Smooth muscle cell (in vitro differentiated cells): ENCODE measurements at regions not wholly inside any gene's neighbourhood (a gene's known extent, or its start where the extent isn't known, plus 50 kb on each side); places are given as distances from the start of the nearest gene placed in this dataset.

Experiments
- DNase-seq: peaks from one replicate; lab custom pipeline; 2025; ENCODE audit not compliant: unreplicated experiment; lab: John Stamatoyannopoulos, UW
- H2AFZ ChIP-seq: fragments of 200-600 bp; sonication (generic); 2 replicates; pipeline ENCODE4 v1.6.0; 2016; ENCODE audit warnings: antibody characterized with exemption, low read depth, mild to moderate bottlenecking
- H3F3A ChIP-seq: fragments of 200-600 bp; sonication (generic); 2 replicates; pipeline ENCODE4 v1.6.0; 2017; ENCODE audit warnings: antibody characterized with exemption, low read depth
- H3K27ac ChIP-seq: fragments of 200-600 bp; sonication (generic); 2 replicates; pipeline ENCODE4 v1.5.1; 2016; ENCODE audit warnings: low read depth, mild to moderate bottlenecking
- H3K27me3 ChIP-seq: fragments of 200-600 bp; sonication (generic); 2 replicates; pipeline ENCODE4 v1.6.1; 2016; ENCODE audit warnings: low read depth, mild to moderate bottlenecking
- H3K36me3 ChIP-seq: fragments of 200-600 bp; sonication (generic); 2 replicates; pipeline ENCODE4 v1.5.1; 2016; ENCODE audit warnings: low read depth
- H3K4me1 ChIP-seq: fragments of 200-600 bp; sonication (generic); 2 replicates; pipeline ENCODE4 v1.5.1; 2016; ENCODE audit warnings: low read depth
- H3K4me2 ChIP-seq: fragments of 200-600 bp; sonication (generic); 2 replicates; pipeline ENCODE4 v1.6.0; 2016; ENCODE audit warnings: mild to moderate bottlenecking
- H3K4me3 ChIP-seq: fragments of 200-600 bp; sonication (generic); 2 replicates; pipeline ENCODE4 v1.5.1; 2016; ENCODE audit warnings: mild to moderate bottlenecking
- H3K79me2 ChIP-seq: fragments of 200-600 bp; sonication (generic); 2 replicates; pipeline ENCODE4 v1.6.0; 2016; ENCODE audit warnings: low read depth, mild to moderate bottlenecking
- H3K9ac ChIP-seq: fragments of 200-600 bp; sonication (generic); 2 replicates; pipeline ENCODE4 v1.6.0; 2016; ENCODE audit warnings: low read depth
- H3K9me3 ChIP-seq: fragments of 200-600 bp; sonication (generic); replicated peaks from 2 replicates; pipeline ENCODE4 v1.5.1; 2016; ENCODE audit warnings: low read depth
- H4K20me1 ChIP-seq: fragments of 200-600 bp; sonication (generic); 2 replicates; pipeline ENCODE4 v1.6.0; 2016; ENCODE audit warnings: low read depth
- whole genome bisulfite sequencing: methylation state at CpG from one replicate; pipeline ENCODE4 v1.1.7; 2016; ENCODE audit warnings: low lambda C conversion rate; 5-methylcytosine and 5-hydroxymethylcytosine counted together
- TF ChIP-seq, protein P1 (sequence below): fragments of 200-600 bp; sonication (generic); IDR thresholded peaks from 2 replicates; pipeline ENCODE4 v1.5.1; 2017; ENCODE audit warnings: borderline replicate concordance, mild to moderate bottlenecking, antibody characterized with exemption; ENCODE audit not compliant: insufficient read depth, poor library complexity, severe bottlenecking

DNA sequence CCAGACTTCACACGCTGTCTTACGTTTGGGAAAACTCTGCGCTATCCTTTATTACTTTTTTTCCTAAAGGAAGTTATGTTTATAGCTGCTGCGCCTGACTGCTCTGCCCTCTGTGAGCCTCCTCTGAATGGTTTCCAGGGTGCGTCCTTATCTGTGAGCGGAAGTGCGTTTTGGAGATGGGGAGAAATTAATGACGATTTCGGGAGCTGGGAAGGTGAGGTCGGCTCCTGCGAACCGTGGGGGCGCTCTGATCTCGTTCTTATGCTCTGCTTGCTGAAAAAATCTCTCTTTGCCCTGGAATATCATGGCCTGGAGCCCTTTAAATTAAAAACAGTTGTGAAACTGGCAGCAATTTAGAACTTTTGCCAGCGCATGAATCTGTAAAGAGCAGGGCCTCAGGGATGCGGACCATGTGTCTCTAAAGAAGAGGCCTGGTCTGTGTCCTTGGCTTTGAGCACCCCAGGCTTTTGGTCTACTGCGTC lies 135.7 kb upstream of the ZFHX3 start:
- H3K4me3 ChIP-seq, result no peak overlapping the region
- H3K27me3 ChIP-seq, result no peaks in the 10 kb centered on the region
- no peak overlapping the region for H3K4me2 ChIP-seq
- TF ChIP-seq, protein P1, sequence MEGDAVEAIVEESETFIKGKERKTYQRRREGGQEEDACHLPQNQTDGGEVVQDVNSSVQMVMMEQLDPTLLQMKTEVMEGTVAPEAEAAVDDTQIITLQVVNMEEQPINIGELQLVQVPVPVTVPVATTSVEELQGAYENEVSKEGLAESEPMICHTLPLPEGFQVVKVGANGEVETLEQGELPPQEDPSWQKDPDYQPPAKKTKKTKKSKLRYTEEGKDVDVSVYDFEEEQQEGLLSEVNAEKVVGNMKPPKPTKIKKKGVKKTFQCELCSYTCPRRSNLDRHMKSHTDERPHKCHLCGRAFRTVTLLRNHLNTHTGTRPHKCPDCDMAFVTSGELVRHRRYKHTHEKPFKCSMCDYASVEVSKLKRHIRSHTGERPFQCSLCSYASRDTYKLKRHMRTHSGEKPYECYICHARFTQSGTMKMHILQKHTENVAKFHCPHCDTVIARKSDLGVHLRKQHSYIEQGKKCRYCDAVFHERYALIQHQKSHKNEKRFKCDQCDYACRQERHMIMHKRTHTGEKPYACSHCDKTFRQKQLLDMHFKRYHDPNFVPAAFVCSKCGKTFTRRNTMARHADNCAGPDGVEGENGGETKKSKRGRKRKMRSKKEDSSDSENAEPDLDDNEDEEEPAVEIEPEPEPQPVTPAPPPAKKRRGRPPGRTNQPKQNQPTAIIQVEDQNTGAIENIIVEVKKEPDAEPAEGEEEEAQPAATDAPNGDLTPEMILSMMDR, result no peak
- DNase-seq, result no peak
- no peaks in the 10 kb centered on the region for H4K20me1 ChIP-seq
- no peaks in the 10 kb centered on the region for H3K4me1 ChIP-seq
- H3K9me3 ChIP-seq, result no peaks in the 10 kb centered on the region
- H3K27ac ChIP-seq, result no peak overlapping the region
- no peaks in the 10 kb centered on the region for H3K36me3 ChIP-seq
- no peaks in the 10 kb centered on the region for H3K79me2 ChIP-seq
- no peak overlapping the region for H3K9ac ChIP-seq
- no peak overlapping the region for H2AFZ ChIP-seq
- H3F3A ChIP-seq, result no peaks in the 10 kb centered on the region
- WGBS, result 72% methylated on average over 17 of the region's 17 CpGs

DNA sequence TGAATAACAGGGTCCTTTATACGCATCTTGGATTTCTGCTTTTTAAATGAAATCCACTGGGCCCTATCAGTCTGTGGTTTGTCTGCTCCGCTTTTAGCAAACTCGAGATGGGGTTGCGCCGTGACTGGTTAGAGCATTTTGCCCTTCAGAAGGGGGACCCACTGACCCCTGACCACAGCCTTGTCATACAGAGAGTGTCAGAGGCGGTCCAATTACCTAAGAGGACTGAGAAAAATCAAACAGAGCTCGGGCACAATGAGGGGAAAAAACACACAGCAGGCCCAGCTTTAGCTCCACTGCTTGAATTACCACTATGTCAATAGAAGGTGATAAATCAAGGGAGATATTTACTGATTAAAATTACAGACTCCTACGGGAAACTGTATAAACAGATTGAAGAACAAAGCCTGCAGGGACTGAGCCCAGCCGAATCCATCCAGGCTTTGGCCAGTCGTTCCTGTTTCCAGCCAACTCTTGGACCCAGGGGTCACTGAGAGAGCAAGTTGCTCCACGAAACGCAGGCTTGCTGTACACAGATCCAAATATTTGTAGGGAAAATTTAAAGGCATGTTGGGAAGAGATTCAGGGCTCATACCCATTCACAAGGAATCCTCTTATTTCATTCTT lies 131.9 kb upstream of the ZFHX3 start:
- Histone ChIP-seq H3K27ac (no peak overlapping the region), H3K79me2 (no peaks in the 10 kb centered on the region), H2AFZ (no peak overlapping the region), H3K9me3 (no peaks in the 10 kb centered on the region), H3K4me1 (no peaks in the 10 kb centered on the region), H3F3A (no peaks in the 10 kb centered on the region), H3K4me3 (no peak overlapping the region), H4K20me1 (no peaks in the 10 kb centered on the region), H3K4me2 (no peak overlapping the region), H3K36me3 (no peaks in the 10 kb centered on the region), H3K9ac (no peak overlapping the region), H3K27me3 (no peaks in the 10 kb centered on the region)
- TF ChIP-seq, protein P1, result no peak
- WGBS, result 85% methylated on average over 12 of the region's 12 CpGs
- DNase-seq, result no peak

DNA sequence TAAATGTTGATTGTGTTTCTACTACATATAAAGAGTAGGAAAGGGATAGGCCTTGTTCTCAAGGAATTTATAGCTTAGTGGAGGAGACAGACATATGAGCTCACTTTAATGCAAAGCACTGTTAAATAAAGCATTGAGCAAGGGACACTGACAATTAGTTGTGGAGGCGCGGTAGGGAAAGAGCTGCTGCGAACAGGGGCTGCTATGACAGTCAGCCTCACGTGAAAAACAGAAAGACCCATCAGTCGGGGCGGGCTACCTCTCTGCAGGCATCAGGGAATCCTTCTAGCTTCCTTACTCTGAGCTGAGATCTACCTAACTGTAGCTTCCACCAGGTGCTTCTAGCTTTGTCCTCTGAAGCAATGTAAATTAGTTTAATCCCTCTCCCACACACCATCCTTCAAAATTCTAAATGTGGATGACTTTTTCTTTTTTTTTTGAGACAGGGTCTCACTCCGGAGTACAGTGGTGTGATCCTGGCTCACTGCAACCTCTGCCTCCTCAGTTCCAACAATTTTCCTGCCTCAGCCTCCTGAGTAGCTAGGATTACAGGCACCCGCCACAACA lies 129.9 kb upstream of the ZFHX3 start:
- Histone ChIP-seq H3K9me3 (no peaks in the 10 kb centered on the region), H2AFZ (no peak overlapping the region), H3K4me3 (no peak overlapping the region), H4K20me1 (no peaks in the 10 kb centered on the region), H3K9ac (no peak overlapping the region), H3K4me2 (no peak overlapping the region), H3K4me1 (peaks cover 7% of the 10 kb centered on the region), H3K79me2 (no peaks in the 10 kb centered on the region), H3F3A (no peaks in the 10 kb centered on the region), H3K36me3 (no peaks in the 10 kb centered on the region), H3K27me3 (no peaks in the 10 kb centered on the region), H3K27ac (no peak overlapping the region)
- WGBS, result 85% methylated on average over 8 of the region's 8 CpGs
- no peak for DNase-seq
- TF ChIP-seq, protein P1, result no peak

DNA sequence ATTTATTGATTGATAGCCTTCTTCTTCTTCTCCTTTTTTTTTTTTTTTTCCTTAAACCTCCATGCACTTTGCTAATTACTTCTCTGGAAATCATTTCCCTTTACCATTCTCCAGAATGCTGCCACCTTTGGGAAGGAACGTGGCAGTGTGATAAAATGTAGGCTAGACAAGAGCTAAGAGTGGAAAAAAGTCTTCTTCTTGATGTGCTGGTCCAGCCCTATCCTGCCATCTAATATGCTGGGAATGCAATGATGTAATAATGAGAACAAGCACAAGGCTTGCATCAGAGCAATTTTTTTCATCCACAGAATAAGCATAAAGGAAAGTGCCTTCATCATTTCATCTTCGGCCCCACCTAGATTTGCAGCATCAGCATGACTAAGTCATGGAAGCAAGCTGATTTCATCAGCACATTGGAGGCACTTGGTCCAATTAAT lies 128.7 kb upstream of the ZFHX3 start:
- Histone ChIP-seq H3K4me2 (no peak overlapping the region), H3K27me3 (no peaks in the 10 kb centered on the region), H3K4me3 (no peak overlapping the region), H3K36me3 (no peaks in the 10 kb centered on the region), H3K27ac (no peak overlapping the region), H3K9ac (no peak overlapping the region), H3F3A (no peaks in the 10 kb centered on the region), H3K4me1 (peaks cover 11% of the 10 kb centered on the region), H2AFZ (no peak overlapping the region), H3K79me2 (no peaks in the 10 kb centered on the region), H4K20me1 (no peaks in the 10 kb centered on the region), H3K9me3 (no peaks in the 10 kb centered on the region)
- 53% methylated on average over 2 of the region's 2 CpGs for WGBS
- DNase-seq, result no peak
- TF ChIP-seq, protein P1, result peak; percentile 42
